SH-SY5Y (cell line): ENCODE measurements at regions not wholly inside any gene's neighbourhood (a gene's known extent, or its start where the extent isn't known, plus 50 kb on each side); places are given as distances from the start of the nearest gene placed in this dataset.

Experiments used
- GATA2 ChIP-seq: IDR thresholded peaks from 2 replicates; pipeline ENCODE4 v1.6.1; 2011; ENCODE audit warnings: mild to moderate bottlenecking, low read depth, low read length
- GATA3 ChIP-seq: IDR thresholded peaks from 2 replicates; pipeline ENCODE4 v1.6.1; 2011; ENCODE audit warnings: low read depth, mild to moderate bottlenecking, low read length, moderate library complexity

- TF ChIP-seq GATA2 (no peak), GATA3 (no peak)
Measured at GRCh38 chr11:70849031-70849430, 403.3 kb downstream of the SHANK2 start.
